Mammary epithelial cell (primary cell): ENCODE measurements at regions not wholly inside any gene's neighbourhood (a gene's known extent, or its start where the extent isn't known, plus 50 kb on each side); places are given as distances from the start of the nearest gene placed in this dataset.

ENCODE experiments used
- EZH2 ChIP-seq: IDR thresholded peaks from 2 replicates; pipeline ENCODE4 v1.6.1; 2012; ENCODE audit warnings: low read length, inconsistent platforms, borderline replicate concordance
- TF ChIP-seq, protein P1 (sequence below), 2 donors: IDR thresholded peaks in 1 of 2; conservative IDR thresholded peaks in 1 of 2; 2 replicates each; pipeline ENCODE4 v1.5.1; 2011 to 2012; ENCODE audit warnings: inconsistent platforms in 2 of 2, low read length in 2 of 2, mild to moderate bottlenecking in 2 of 2, control low read depth in 1 of 2, low read depth in 1 of 2; ENCODE audit not compliant: insufficient read depth in 1 of 2; ENCODE audit errors: extremely low read depth in 1 of 2

DNA sequence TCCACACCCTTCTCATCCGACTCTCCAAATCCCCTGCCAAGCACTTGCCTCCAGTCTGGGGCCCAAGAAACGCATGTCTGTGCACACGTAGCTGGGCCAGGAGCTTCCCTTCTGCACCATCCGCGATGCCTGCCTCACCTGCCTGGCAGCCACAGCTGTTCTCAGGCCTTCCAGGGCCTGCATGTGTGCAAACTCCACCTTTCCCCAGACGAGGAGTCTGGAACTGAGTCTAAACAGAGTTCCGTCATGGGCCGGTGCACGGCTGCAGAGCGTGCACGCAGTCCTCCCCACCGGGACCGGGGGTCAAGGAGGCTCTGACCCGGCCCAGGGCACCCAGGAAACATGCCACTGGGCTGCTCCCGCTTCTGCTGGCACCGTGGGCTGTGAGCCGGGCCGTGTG, 66.8 kb upstream of the SALL3 start:
- TF ChIP-seq, protein P1, sequence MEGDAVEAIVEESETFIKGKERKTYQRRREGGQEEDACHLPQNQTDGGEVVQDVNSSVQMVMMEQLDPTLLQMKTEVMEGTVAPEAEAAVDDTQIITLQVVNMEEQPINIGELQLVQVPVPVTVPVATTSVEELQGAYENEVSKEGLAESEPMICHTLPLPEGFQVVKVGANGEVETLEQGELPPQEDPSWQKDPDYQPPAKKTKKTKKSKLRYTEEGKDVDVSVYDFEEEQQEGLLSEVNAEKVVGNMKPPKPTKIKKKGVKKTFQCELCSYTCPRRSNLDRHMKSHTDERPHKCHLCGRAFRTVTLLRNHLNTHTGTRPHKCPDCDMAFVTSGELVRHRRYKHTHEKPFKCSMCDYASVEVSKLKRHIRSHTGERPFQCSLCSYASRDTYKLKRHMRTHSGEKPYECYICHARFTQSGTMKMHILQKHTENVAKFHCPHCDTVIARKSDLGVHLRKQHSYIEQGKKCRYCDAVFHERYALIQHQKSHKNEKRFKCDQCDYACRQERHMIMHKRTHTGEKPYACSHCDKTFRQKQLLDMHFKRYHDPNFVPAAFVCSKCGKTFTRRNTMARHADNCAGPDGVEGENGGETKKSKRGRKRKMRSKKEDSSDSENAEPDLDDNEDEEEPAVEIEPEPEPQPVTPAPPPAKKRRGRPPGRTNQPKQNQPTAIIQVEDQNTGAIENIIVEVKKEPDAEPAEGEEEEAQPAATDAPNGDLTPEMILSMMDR (conservative IDR thresholded peaks at IDR 0.05 in 1 of 2, IDR thresholded peaks at IDR 0.05 in 1 of 2; ENCODE audit: extremely low read depth in 1 of 2, insufficient read depth in 1 of 2, low read depth in 1 of 2, low read length in 2 of 2): no peak
- TF ChIP-seq EZH2: no peak
